H1 (cell line): ENCODE measurements at regions not wholly inside any gene's neighbourhood (a gene's known extent, or its start where the extent isn't known, plus 50 kb on each side); places are given as distances from the start of the nearest gene placed in this dataset.

ENCODE experiments used
- CTCF ChIA-PET: fragments of 300-600 bp; sonication (Branson Sonifier 250); formaldehyde crosslinking; loops from one replicate; lab custom pipeline; 2021; ENCODE audit not compliant: partially characterized antibody; lab: Charles Lee
- POLR2A ChIA-PET: fragments of 300-600 bp; sonication (Branson Sonifier 250); formaldehyde crosslinking; loops from one replicate; lab custom pipeline; 2021; ENCODE audit warnings: inconsistent platforms; ENCODE audit not compliant: partially characterized antibody; lab: Charles Lee
- DNase-seq, 2 experiments: peaks; one replicate each; pipeline versions ENCODE4 v3.0.0 to v3.0.0-alpha.2; 2010 to 2022; ENCODE audit warnings: low spot score in 2 of 2, low read depth in 1 of 2, mixed read lengths in 1 of 2
- FAIRE-seq: peaks from 2 replicates; lab custom pipeline; 2011; peaks lifted over from hg19 to GRCh38; lab: Jason Lieb, UNC
- H2AFZ ChIP-seq: 2 replicates; pipeline ENCODE4 v1.8.1; 2012; ENCODE audit warnings: low read length, inconsistent platforms
- H2AK5ac ChIP-seq: 2 replicates; pipeline ENCODE4 v1.6.1; 2013; ENCODE audit warnings: low read depth, low read length
- H2BK120ac ChIP-seq: replicated peaks from 2 replicates; pipeline ENCODE3; 2013; ENCODE audit warnings: low read depth, low read length, inconsistent platforms
- H2BK12ac ChIP-seq: 2 replicates; pipeline ENCODE4 v1.6.1; 2013; ENCODE audit warnings: low read depth, low read length
- H2BK15ac ChIP-seq: 2 replicates; pipeline ENCODE4 v1.6.1; 2013; ENCODE audit warnings: low read length
- H2BK20ac ChIP-seq: 2 replicates; pipeline ENCODE4 v1.6.1; 2013; ENCODE audit warnings: low read length
- H2BK5ac ChIP-seq: 2 replicates; pipeline ENCODE4 v1.6.1; 2013; ENCODE audit warnings: low read depth, low read length
- H3K14ac ChIP-seq: 2 replicates; pipeline ENCODE4 v1.6.1; 2013; ENCODE audit warnings: inconsistent platforms; ENCODE audit not compliant: insufficient read length
- H3K18ac ChIP-seq: 2 replicates; pipeline ENCODE4 v1.6.1; 2013; ENCODE audit warnings: low read length; ENCODE audit errors: extremely low read depth
- H3K23ac ChIP-seq: 2 replicates; pipeline ENCODE4 v1.6.1; 2013; ENCODE audit warnings: inconsistent platforms; ENCODE audit not compliant: insufficient read length
- H3K23me2 ChIP-seq: 2 replicates; pipeline ENCODE4 v1.6.1; 2013; ENCODE audit warnings: low read depth, low read length
- H3K27ac ChIP-seq: 2 replicates; pipeline ENCODE4 v1.6.1; 2011; ENCODE audit warnings: low read depth, low read length, inconsistent platforms
- H3K27me3 ChIP-seq, 4 experiments: replicated peaks in 1 of 4; 1 replicate in 1 of 4; 2 replicates in 3 of 4; pipeline versions ENCODE4 v1.6.1 to v1.8.1; 2011 to 2013; ENCODE audit warnings: low read length in 3 of 4, mild to moderate bottlenecking in 3 of 4, inconsistent platforms in 2 of 4, mixed read lengths in 2 of 4, moderate library complexity in 1 of 4; ENCODE audit not compliant: control insufficient read depth in 3 of 4, insufficient read depth in 3 of 4; ENCODE audit errors: extremely low read depth in 1 of 4
- H3K36me3 ChIP-seq, 4 experiments: 2 replicates each; pipeline versions ENCODE4 v1.6.1 to v1.8.1; 2011 to 2013; ENCODE audit warnings: mild to moderate bottlenecking in 4 of 4, low read length in 3 of 4, moderate library complexity in 2 of 4, control low read depth in 1 of 4, inconsistent platforms in 1 of 4; ENCODE audit not compliant: insufficient read depth in 4 of 4, control insufficient read depth in 2 of 4
- H3K4ac ChIP-seq: replicated peaks from 2 replicates; pipeline ENCODE3; 2013; ENCODE audit warnings: low read length, low read depth, mixed read lengths, inconsistent platforms; ENCODE audit not compliant: insufficient read length
- H3K4me1 ChIP-seq, 4 experiments: replicated peaks in 1 of 4; 1 replicate in 1 of 4; 2 replicates in 3 of 4; pipeline versions ENCODE4 v1.6.1 to v1.8.1; 2011 to 2013; ENCODE audit warnings: low read length in 3 of 4, inconsistent platforms in 2 of 4, mixed read lengths in 1 of 4; ENCODE audit not compliant: insufficient read depth in 4 of 4, control insufficient read depth in 3 of 4
- H3K4me2 ChIP-seq, 2 experiments: 2 replicates each; pipeline versions ENCODE4 v1.6.1 to v1.8.1; 2011 to 2013; ENCODE audit warnings: low read depth in 2 of 2, low read length in 2 of 2, control low read depth in 1 of 2, inconsistent platforms in 1 of 2, mild to moderate bottlenecking in 1 of 2; ENCODE audit not compliant: insufficient read depth in 1 of 2
- H3K4me3 ChIP-seq, 4 experiments: fragments of 200-600, 300-600 bp in 1 of 4; sonication (generic), shearing (Covaris generic), sonication (Bioruptor Twin) in 1 of 4; 2 replicates each; pipeline versions ENCODE4 v1.5.1 to v1.8.1; 2011 to 2016; ENCODE audit warnings: low read length in 4 of 4, low read depth in 3 of 4, control low read depth in 2 of 4, inconsistent platforms in 2 of 4, mild to moderate bottlenecking in 2 of 4, mixed read lengths in 1 of 4, moderate library complexity in 1 of 4; ENCODE audit not compliant: insufficient read depth in 2 of 4; ENCODE audit errors: extremely low read depth in 1 of 4
- H3K56ac ChIP-seq: replicated peaks from 2 replicates; pipeline ENCODE3; 2013; ENCODE audit warnings: low read depth, mild to moderate bottlenecking, mixed read lengths, low read length, inconsistent platforms; ENCODE audit not compliant: insufficient read length
- H3K79me1 ChIP-seq: 2 replicates; pipeline ENCODE4 v1.6.1; 2013; ENCODE audit warnings: low read depth, low read length, control low read depth
- H3K79me2 ChIP-seq, 2 experiments: 2 replicates each; pipeline versions ENCODE4 v1.6.1 to v1.8.1; 2012 to 2013; ENCODE audit warnings: low read length in 2 of 2, mild to moderate bottlenecking in 2 of 2, inconsistent platforms in 1 of 2; ENCODE audit not compliant: insufficient read depth in 2 of 2, control insufficient read depth in 1 of 2
- H3K9ac ChIP-seq, 4 experiments: replicated peaks in 1 of 4; 1 replicate in 1 of 4; 2 replicates in 3 of 4; pipeline versions ENCODE4 v1.6.1 to v1.8.1; 2011 to 2013; ENCODE audit warnings: low read depth in 3 of 4, low read length in 3 of 4, control low read depth in 2 of 4, mild to moderate bottlenecking in 2 of 4, moderate library complexity in 2 of 4, inconsistent platforms in 1 of 4; ENCODE audit errors: extremely low read depth in 1 of 4
- H3K9me3 ChIP-seq, 2 experiments: 2 replicates each; pipeline versions ENCODE4 v1.6.1 to v1.8.1; 2012 to 2013; ENCODE audit warnings: mild to moderate bottlenecking in 2 of 2, moderate library complexity in 2 of 2, control low read depth in 1 of 2, inconsistent platforms in 1 of 2, low read depth in 1 of 2, low read length in 1 of 2, mixed read lengths in 1 of 2; ENCODE audit not compliant: insufficient read depth in 2 of 2
- H4K20me1 ChIP-seq, 2 experiments: replicated peaks in 1 of 2; 2 replicates each; pipeline versions ENCODE3 to v1.8.1; 2011 to 2013; ENCODE audit warnings: inconsistent platforms in 2 of 2, low read length in 2 of 2, mild to moderate bottlenecking in 1 of 2; ENCODE audit not compliant: insufficient read depth in 2 of 2, control insufficient read depth in 1 of 2
- H4K5ac ChIP-seq: 2 replicates; pipeline ENCODE4 v1.6.1; 2013; ENCODE audit warnings: low read length, low read depth, mixed read lengths, inconsistent platforms; ENCODE audit not compliant: insufficient read length
- H4K8ac ChIP-seq: 2 replicates; pipeline ENCODE4 v1.8.0; 2013; ENCODE audit warnings: mild to moderate bottlenecking, moderate library complexity, low read length, inconsistent platforms; ENCODE audit not compliant: insufficient read depth; ENCODE audit errors: extremely low read depth
- H4K91ac ChIP-seq: replicated peaks from 2 replicates; pipeline ENCODE3; 2013; ENCODE audit warnings: low read length, mixed read lengths, inconsistent platforms; ENCODE audit not compliant: insufficient read length
- BRCA1 ChIP-seq: IDR thresholded peaks from 2 replicates; pipeline ENCODE4 v1.6.1; 2012; ENCODE audit warnings: low read depth, low read length, improper control_type of control experiment
- CTBP2 ChIP-seq: IDR thresholded peaks from 2 replicates; pipeline ENCODE4 v1.7.0; 2011; ENCODE audit warnings: borderline replicate concordance, mild to moderate bottlenecking, moderate library complexity, mixed read lengths, low read length; ENCODE audit not compliant: insufficient read depth, insufficient read length
- GABPA ChIP-seq: IDR thresholded peaks from 2 replicates; pipeline ENCODE4 v1.6.1; 2011; ENCODE audit warnings: mild to moderate bottlenecking, low read length, moderate library complexity, borderline replicate concordance; ENCODE audit not compliant: insufficient read depth
- GTF2F1 ChIP-seq: IDR thresholded peaks from 2 replicates; pipeline ENCODE4 v1.6.1; 2012; ENCODE audit warnings: low read depth, low read length, improper control_type of control experiment, borderline replicate concordance
- KDM4A ChIP-seq: IDR thresholded peaks from one replicate; pipeline ENCODE4 v1.7.1; 2012; ENCODE audit warnings: low read depth, mild to moderate bottlenecking, moderate library complexity, low read length, inconsistent platforms; ENCODE audit not compliant: severe bottlenecking
- MAFK ChIP-seq: IDR thresholded peaks from 2 replicates; pipeline ENCODE4 v1.6.1; 2012; ENCODE audit warnings: low read depth, mild to moderate bottlenecking, improper control_type of control experiment, low read length
- PHF8 ChIP-seq: fragments of 200-600 bp; sonication (generic); conservative IDR thresholded peaks from 2 replicates; pipeline ENCODE4 v1.7.1; 2012; ENCODE audit warnings: low read depth, mild to moderate bottlenecking, inconsistent platforms, low read length, moderate library complexity
- POLR2AphosphoS5 ChIP-seq: IDR thresholded peaks from 2 replicates; pipeline ENCODE4 v1.6.1; 2011; ENCODE audit warnings: low read depth, low read length
- RBBP5 ChIP-seq: IDR thresholded peaks from 2 replicates; pipeline ENCODE4 v1.7.1; 2012; ENCODE audit warnings: low read depth, mild to moderate bottlenecking, inconsistent platforms, low read length, moderate library complexity, borderline replicate concordance
- RNF2 ChIP-seq: fragments of 200-900, 300-1000 bp; sonication (generic); IDR thresholded peaks from 2 replicates; pipeline ENCODE4 v1.7.1; 2016; ENCODE audit warnings: borderline replicate concordance, low read depth, mild to moderate bottlenecking, antibody characterized with exemption, low read length; ENCODE audit not compliant: poor library complexity, severe bottlenecking; ENCODE audit errors: missing control alignments
- SIRT6 ChIP-seq: IDR thresholded peaks from one replicate; pipeline ENCODE4 v1.7.1; 2012; ENCODE audit warnings: low read length, inconsistent platforms
- TEAD4 ChIP-seq: IDR thresholded peaks from 2 replicates; pipeline ENCODE4 v1.6.1; 2012; ENCODE audit warnings: low read depth, low read length, inconsistent platforms, mixed read lengths
- WGBS, 2 experiments: shearing (Covaris generic) in 1 of 2; methylation state at CpG; one replicate each; pipeline versions ENCODE4 v1.1.6 to v1.1.7; 2013 to 2015; ENCODE audit warnings: low lambda C conversion rate in 2 of 2, mixed read lengths in 2 of 2, inconsistent platforms in 1 of 2, low coverage in 1 of 2, missing lambda C conversion rate in 1 of 2; ENCODE audit not compliant: insufficient replicate concordance in 2 of 2, insufficient coverage in 1 of 2, insufficient read length in 1 of 2; ENCODE audit errors: extremely low coverage in 1 of 2, missing lambda C conversion rate in 1 of 2; 5-methylcytosine and 5-hydroxymethylcytosine counted together
- TF ChIP-seq, protein P1 (sequence below): IDR thresholded peaks from 2 replicates; pipeline ENCODE4 v1.6.1; 2012; ENCODE audit warnings: inconsistent platforms

DNA sequence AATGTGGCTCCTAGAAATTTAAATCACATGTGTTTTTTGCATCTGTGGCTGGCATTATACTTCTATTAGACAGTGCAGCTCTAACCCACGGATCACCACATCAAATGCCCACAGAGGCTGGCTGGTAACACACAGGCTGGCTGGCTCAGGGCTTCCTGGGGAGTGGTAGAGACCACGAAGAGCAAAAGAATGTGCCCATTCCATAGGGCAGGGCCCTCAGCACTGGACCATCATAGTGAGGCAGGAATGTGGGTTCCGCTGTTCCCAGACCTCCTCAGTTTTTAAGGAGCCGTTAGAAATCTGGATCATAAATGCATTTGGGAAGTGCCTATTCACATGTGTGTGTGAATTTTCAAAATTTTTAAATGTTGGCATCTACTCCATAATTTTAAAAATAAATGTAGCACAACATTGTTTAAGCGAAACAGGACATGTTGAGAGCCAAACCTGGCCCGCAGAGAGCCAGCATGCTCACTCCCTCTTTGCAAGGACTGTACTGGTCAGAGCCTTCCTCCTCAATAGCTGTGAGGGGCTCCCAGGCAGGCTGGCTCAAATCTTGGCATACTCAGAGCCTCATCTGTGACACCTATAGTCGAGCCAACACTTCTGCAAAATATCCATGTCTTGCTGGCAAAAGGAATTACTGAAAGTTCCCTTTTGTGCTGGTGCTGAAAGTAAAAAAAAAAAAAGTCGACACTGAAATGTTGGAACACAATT, 190.5 kb downstream of the FNDC1 start:
- no peak for FAIRE-seq
- POLR2A ChIA-PET: interaction anchor here (0.5 kb wide), 1 partner anchor 102 kb away, joined by 4 read pairs; no protein-coding TSS in a partner anchor
- no peak for TF ChIP-seq BRCA1
- TF ChIP-seq PHF8: no peak
- TF ChIP-seq GTF2F1: no peak
- no peak for TF ChIP-seq RBBP5
- TF ChIP-seq RNF2: no peak
- TF ChIP-seq KDM4A: no peak
- TF ChIP-seq CTBP2: no peak
- no peak for TF ChIP-seq GABPA
- no peak for TF ChIP-seq SIRT6
- no peak for TF ChIP-seq POLR2AphosphoS5
- no peak for TF ChIP-seq TEAD4
- no peak for TF ChIP-seq MAFK
- TF ChIP-seq, protein P1, sequence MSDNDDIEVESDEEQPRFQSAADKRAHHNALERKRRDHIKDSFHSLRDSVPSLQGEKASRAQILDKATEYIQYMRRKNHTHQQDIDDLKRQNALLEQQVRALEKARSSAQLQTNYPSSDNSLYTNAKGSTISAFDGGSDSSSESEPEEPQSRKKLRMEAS: no peak

More for the DNA sequence above, 190.5 kb downstream of the FNDC1 start:
- Histone ChIP-seq H4K5ac (no peak overlapping the region), H3K79me2 (no peaks in the 10 kb centered on the region), H3K27ac (no peak overlapping the region), H2AFZ (no peak overlapping the region), H3K36me3 (no peaks in the 10 kb centered on the region), H3K23ac (no peak overlapping the region), H3K4me1 (no peaks in the 10 kb centered on the region), H3K9ac (no peak overlapping the region), H2BK15ac (no peak overlapping the region), H3K27me3 (no peaks in the 10 kb centered on the region), H4K8ac (no peak overlapping the region), H3K18ac (no peak overlapping the region), H3K4me2 (no peak overlapping the region), H3K4me3 (no peak overlapping the region), H3K79me1 (no peaks in the 10 kb centered on the region), H3K4ac (no peak overlapping the region), H2BK20ac (no peak overlapping the region), H4K91ac (no peak overlapping the region), H2BK5ac (no peak overlapping the region), H2AK5ac (no peak overlapping the region), H3K9me3 (peaks cover 56 to 69% of the 10 kb centered on the region in 2 experiments), H2BK120ac (no peak overlapping the region), H3K23me2 (no peaks in the 10 kb centered on the region), H3K14ac (no peak overlapping the region), H2BK12ac (no peak overlapping the region), H4K20me1 (no peaks in the 10 kb centered on the region), H3K56ac (no peak overlapping the region)
- DNase-seq: no peak
- CTCF ChIA-PET: no interaction called here
- WGBS, 2 experiments: 72% methylated on average over 8 of the region's 8 CpGs; no CpG with 5 or more reads in 1 of the 2 experiments
